KMS-11 (cell line): ENCODE measurements at regions not wholly inside any gene's neighbourhood (a gene's known extent, or its start where the extent isn't known, plus 50 kb on each side); places are given as distances from the start of the nearest gene placed in this dataset.

Experiments used
- H2AFZ ChIP-seq: fragments of 200-600 bp; sonication (generic); 2 replicates; pipeline ENCODE4 v1.6.1; 2016; ENCODE audit warnings: antibody characterized with exemption, mixed run types, low read depth
- H3K27ac ChIP-seq: fragments of 200-600 bp; sonication (generic); 2 replicates; pipeline ENCODE4 v1.6.1; 2016; ENCODE audit warnings: mild to moderate bottlenecking, mixed run types
- H3K27me3 ChIP-seq: fragments of 200-600 bp; sonication (generic); 2 replicates; pipeline ENCODE4 v1.6.1; 2017; ENCODE audit warnings: mild to moderate bottlenecking, low read depth, mixed run types, moderate library complexity; ENCODE audit not compliant: insufficient read depth
- H3K36me3 ChIP-seq: fragments of 200-600 bp; sonication (generic); 2 replicates; pipeline ENCODE4 v1.6.1; 2017; ENCODE audit warnings: mild to moderate bottlenecking, mixed run types; ENCODE audit not compliant: insufficient read depth
- H3K4me1 ChIP-seq: fragments of 200-600 bp; sonication (generic); 2 replicates; pipeline ENCODE4 v1.6.1; 2016; ENCODE audit warnings: mild to moderate bottlenecking, low read depth, mixed run types; ENCODE audit not compliant: poor library complexity, severe bottlenecking
- H3K4me2 ChIP-seq: fragments of 200-600 bp; sonication (generic); 2 replicates; pipeline ENCODE4 v1.7.0; 2016; ENCODE audit warnings: mild to moderate bottlenecking, mixed run types
- H3K4me3 ChIP-seq: fragments of 200-600 bp; sonication (generic); IDR thresholded peaks from 2 replicates; pipeline ENCODE4 v1.6.1; 2017; ENCODE audit warnings: low read depth, low read length, mixed read lengths; ENCODE audit not compliant: insufficient read depth
- H3K79me2 ChIP-seq: fragments of 200-600 bp; sonication (generic); 2 replicates; pipeline ENCODE4 v1.6.1; 2016; ENCODE audit warnings: low read depth, mixed run types; ENCODE audit not compliant: insufficient read depth
- H3K9ac ChIP-seq: fragments of 200-600 bp; sonication (generic); 2 replicates; pipeline ENCODE4 v1.6.1; 2016; ENCODE audit warnings: mild to moderate bottlenecking, mixed run types
- H4K20me1 ChIP-seq: fragments of 200-600 bp; sonication (generic); 2 replicates; pipeline ENCODE4 v1.6.1; 2016; ENCODE audit warnings: mild to moderate bottlenecking, mixed run types; ENCODE audit not compliant: insufficient read depth
- TF ChIP-seq, protein P1 (sequence below): fragments of 200-600 bp; sonication (generic); conservative IDR thresholded peaks from 2 replicates; pipeline ENCODE4 v1.6.1; 2017; ENCODE audit warnings: low read depth, mild to moderate bottlenecking, antibody characterized with exemption, low read length, moderate library complexity, mixed read lengths

DNA sequence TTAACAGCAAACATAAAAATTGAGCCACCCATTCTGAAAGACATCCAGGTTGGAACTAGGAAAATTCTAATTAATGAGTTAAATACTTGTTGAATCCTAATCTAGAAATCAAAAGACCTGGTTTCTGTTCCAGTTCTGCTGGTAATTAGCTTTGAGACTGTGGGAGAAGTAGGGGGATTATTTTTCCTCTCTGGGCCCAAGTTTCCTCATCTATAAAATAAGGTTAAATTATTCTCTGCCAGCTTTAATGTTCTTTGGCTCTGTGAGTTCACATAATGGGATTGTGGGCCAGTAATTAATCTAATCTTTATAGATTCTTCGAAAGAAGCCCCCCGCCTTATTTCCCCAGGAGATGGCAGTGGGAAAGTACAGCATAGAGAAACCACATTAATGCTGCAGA, 104.6 kb downstream of the ENC1 start:
- no peaks in the 10 kb centered on the region for H4K20me1 ChIP-seq
- no peaks in the 10 kb centered on the region for H3K4me1 ChIP-seq
- H3K27me3 ChIP-seq: no peaks in the 10 kb centered on the region
- no peaks in the 10 kb centered on the region for H3K79me2 ChIP-seq
- H3K4me2 ChIP-seq: no peak overlapping the region
- TF ChIP-seq, protein P1, sequence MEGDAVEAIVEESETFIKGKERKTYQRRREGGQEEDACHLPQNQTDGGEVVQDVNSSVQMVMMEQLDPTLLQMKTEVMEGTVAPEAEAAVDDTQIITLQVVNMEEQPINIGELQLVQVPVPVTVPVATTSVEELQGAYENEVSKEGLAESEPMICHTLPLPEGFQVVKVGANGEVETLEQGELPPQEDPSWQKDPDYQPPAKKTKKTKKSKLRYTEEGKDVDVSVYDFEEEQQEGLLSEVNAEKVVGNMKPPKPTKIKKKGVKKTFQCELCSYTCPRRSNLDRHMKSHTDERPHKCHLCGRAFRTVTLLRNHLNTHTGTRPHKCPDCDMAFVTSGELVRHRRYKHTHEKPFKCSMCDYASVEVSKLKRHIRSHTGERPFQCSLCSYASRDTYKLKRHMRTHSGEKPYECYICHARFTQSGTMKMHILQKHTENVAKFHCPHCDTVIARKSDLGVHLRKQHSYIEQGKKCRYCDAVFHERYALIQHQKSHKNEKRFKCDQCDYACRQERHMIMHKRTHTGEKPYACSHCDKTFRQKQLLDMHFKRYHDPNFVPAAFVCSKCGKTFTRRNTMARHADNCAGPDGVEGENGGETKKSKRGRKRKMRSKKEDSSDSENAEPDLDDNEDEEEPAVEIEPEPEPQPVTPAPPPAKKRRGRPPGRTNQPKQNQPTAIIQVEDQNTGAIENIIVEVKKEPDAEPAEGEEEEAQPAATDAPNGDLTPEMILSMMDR: no peak
- no peak overlapping the region for H3K9ac ChIP-seq
- H3K27ac ChIP-seq: no peak overlapping the region
- no peak overlapping the region for H3K4me3 ChIP-seq
- no peak overlapping the region for H2AFZ ChIP-seq
- H3K36me3 ChIP-seq: no peaks in the 10 kb centered on the region

DNA sequence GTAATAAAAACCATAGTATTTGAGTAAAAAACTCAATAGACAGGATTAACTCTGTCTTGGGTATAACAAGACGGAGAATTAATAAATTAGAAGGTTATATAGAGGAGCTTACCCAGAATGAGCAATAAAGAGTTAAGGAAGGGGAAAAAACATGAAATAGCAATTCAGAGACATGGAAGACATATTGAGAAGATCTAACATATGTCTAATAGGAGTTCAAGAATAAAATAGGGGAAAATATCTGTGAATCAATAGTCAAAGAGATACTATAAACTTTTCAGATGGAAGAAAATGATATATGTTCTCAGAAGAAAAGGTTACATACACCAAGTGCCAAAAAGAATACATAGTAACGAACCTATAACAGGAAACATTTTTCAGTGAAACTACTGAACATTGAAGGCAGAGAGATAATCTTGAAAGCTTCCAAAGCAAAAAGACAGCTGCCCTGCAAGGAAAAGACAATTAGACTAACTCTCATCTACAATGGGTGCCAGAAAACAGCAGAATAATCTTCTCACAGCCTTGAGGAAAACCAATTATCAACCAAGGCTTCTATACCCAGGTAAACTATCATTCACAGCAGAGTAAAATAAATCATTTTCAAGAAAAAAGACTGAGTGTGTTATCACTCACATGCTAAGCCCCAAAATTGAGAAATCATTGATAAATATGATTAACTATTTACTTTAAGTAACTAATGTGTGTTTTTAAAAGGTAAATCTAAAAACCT, 106.0 kb downstream of the ENC1 start:
- TF ChIP-seq, protein P1: no peak
- no peaks in the 10 kb centered on the region for H3K79me2 ChIP-seq
- no peaks in the 10 kb centered on the region for H3K36me3 ChIP-seq
- H3K4me3 ChIP-seq: no peak overlapping the region
- no peak overlapping the region for H3K4me2 ChIP-seq
- H4K20me1 ChIP-seq: no peaks in the 10 kb centered on the region
- no peaks in the 10 kb centered on the region for H3K27me3 ChIP-seq
- no peak overlapping the region for H3K9ac ChIP-seq
- no peak overlapping the region for H3K27ac ChIP-seq
- no peaks in the 10 kb centered on the region for H3K4me1 ChIP-seq
- no peak overlapping the region for H2AFZ ChIP-seq

DNA sequence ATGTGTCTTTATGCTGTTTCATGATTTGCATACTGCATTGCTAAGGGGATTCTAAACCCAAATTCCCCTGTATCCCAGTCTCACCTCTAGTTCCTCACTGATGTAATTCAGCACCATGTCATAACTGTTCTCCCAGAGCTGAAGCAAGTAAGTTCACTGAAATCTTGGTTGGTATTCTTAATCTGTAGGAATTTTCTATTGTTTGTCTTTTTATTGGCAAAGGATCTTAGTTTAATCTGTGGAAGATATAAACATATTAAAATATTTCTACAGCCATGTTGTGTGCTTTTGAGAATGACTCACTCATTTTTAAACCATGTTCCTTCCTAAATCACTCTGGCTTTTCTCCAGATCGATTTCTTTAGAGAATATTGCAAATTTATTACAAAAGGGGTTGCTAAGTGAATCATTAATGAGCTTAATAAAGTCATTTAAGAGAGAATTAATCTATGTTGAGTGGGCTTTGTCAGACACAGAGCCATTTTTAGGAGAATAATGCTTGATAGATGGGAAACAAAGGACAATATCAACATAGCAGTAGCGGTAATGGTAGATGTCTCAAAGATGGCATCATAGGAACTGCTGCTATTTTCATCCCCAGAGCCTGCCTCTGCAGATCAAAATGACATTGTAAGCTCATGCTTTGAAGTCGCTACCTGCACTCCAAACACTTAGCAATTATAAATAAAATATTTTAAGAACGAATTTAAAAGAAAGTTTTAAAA, 110.0 kb downstream of the ENC1 start:
- H3K4me1 ChIP-seq: no peaks in the 10 kb centered on the region
- TF ChIP-seq, protein P1: no peak
- no peak overlapping the region for H3K9ac ChIP-seq
- H3K4me2 ChIP-seq: no peak overlapping the region
- H3K36me3 ChIP-seq: no peaks in the 10 kb centered on the region
- H3K79me2 ChIP-seq: no peaks in the 10 kb centered on the region
- no peak overlapping the region for H3K4me3 ChIP-seq
- H2AFZ ChIP-seq: no peak overlapping the region
- no peaks in the 10 kb centered on the region for H4K20me1 ChIP-seq
- H3K27ac ChIP-seq: no peak overlapping the region
- no peaks in the 10 kb centered on the region for H3K27me3 ChIP-seq

DNA sequence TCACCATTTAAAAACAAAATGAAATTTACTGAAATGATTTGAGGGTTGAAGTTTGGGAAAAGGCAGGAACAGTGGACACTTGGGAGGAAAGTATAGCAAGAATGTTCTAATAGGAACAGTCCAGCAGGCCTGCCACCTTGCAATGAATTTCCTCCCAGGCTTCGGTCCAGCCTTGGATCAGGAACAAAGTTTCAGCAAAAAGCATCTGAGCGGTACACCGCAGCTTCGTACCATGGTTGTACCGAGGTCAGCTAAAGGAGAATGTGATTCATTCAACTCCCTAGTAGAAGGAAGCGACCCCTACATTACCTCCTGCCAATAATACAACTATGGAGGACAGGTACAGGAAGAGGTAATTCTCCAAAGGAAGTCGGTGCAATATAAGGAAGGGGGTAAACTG, 111.4 kb downstream of the ENC1 start:
- Histone ChIP-seq H3K79me2 (no peaks in the 10 kb centered on the region), H3K27me3 (no peaks in the 10 kb centered on the region), H3K36me3 (no peaks in the 10 kb centered on the region)

More for the DNA sequence above, 111.4 kb downstream of the ENC1 start:
- no peak overlapping the region for H3K27ac ChIP-seq
- TF ChIP-seq, protein P1: no peak
- no peak overlapping the region for H3K9ac ChIP-seq
- no peaks in the 10 kb centered on the region for H4K20me1 ChIP-seq
- H3K4me2 ChIP-seq: no peak overlapping the region
- no peak overlapping the region for H3K4me3 ChIP-seq
- no peaks in the 10 kb centered on the region for H3K4me1 ChIP-seq
- H2AFZ ChIP-seq: no peak overlapping the region
